Glutamatergic neuron (in vitro differentiated cells): ENCODE measurements at regions not wholly inside any gene's neighbourhood (a gene's known extent, or its start where the extent isn't known, plus 50 kb on each side); places are given as distances from the start of the nearest gene placed in this dataset.
"Not testable (repeated sequence)": the region's sequence is repeated elsewhere in the genome, so short reads cannot be mapped to it uniquely, and the experiment has no call there.

Experiments
- DNase-seq: peaks from one replicate; pipeline ENCODE4 v3.0.0; 2022
- H3K27ac Mint-ChIP-seq: one replicate; pipeline ENCODE4 v1.8.0; 2020; ENCODE audit warnings: mild to moderate bottlenecking, mixed read lengths, inconsistent platforms; ENCODE audit not compliant: unreplicated experiment
- H3K27me3 Mint-ChIP-seq: one replicate; pipeline ENCODE4 v1.8.0; 2020; ENCODE audit warnings: mild to moderate bottlenecking, moderate library complexity, mixed read lengths, inconsistent platforms; ENCODE audit not compliant: unreplicated experiment
- H3K36me3 Mint-ChIP-seq: one replicate; pipeline ENCODE4 v1.8.0; 2020; ENCODE audit warnings: mild to moderate bottlenecking, mixed read lengths, inconsistent platforms; ENCODE audit not compliant: unreplicated experiment
- H3K4me1 Mint-ChIP-seq: one replicate; pipeline ENCODE4 v1.8.0; 2020; ENCODE audit warnings: mild to moderate bottlenecking, low read depth, mixed read lengths, inconsistent platforms; ENCODE audit not compliant: unreplicated experiment
- H3K4me3 Mint-ChIP-seq: one replicate; pipeline ENCODE4 v1.8.0; 2020; ENCODE audit warnings: mild to moderate bottlenecking, mixed read lengths, inconsistent platforms; ENCODE audit not compliant: unreplicated experiment
- H3K9me3 Mint-ChIP-seq: one replicate; pipeline ENCODE4 v1.8.0; 2020; ENCODE audit warnings: mild to moderate bottlenecking, moderate library complexity, mixed read lengths, inconsistent platforms; ENCODE audit not compliant: unreplicated experiment
- TF ChIP-seq, protein P1 (sequence below): fragments of 200-600 bp; sonication (generic); IDR thresholded peaks from one replicate; pipeline ENCODE4 v1.5.0; 2021; ENCODE audit not compliant: partially characterized antibody, unreplicated experiment

DNA sequence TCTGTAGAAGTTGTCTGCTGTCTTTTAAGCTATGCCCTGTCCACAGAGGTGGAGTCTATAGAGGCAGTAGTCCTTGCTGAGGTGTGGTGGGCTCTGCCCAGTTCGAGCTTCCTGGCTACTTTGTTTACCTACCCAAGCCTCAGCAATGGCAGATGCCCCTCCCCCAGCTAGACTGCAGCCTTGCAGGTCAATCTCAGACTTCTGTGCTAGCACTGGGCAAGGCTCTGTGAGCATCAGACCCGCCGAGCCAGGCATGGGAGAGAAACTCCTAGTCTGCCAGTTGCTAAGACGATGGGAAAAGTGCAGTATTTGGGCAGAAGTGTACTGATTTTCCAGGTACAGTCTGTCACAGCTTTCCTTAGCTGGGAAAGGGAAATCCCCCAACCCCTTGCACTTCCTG is 694.1 kb upstream of the CDH6 start:
- Mint-ChIP-seq H3K27me3 (no peaks in the 10 kb centered on the region), H3K4me1 (peaks cover 9% of the 10 kb centered on the region), H3K9me3 (peaks cover 5% of the 10 kb centered on the region), H3K27ac (no peak overlapping the region), H3K36me3 (no peaks in the 10 kb centered on the region), H3K4me3 (no peak overlapping the region)
- TF ChIP-seq, protein P1, sequence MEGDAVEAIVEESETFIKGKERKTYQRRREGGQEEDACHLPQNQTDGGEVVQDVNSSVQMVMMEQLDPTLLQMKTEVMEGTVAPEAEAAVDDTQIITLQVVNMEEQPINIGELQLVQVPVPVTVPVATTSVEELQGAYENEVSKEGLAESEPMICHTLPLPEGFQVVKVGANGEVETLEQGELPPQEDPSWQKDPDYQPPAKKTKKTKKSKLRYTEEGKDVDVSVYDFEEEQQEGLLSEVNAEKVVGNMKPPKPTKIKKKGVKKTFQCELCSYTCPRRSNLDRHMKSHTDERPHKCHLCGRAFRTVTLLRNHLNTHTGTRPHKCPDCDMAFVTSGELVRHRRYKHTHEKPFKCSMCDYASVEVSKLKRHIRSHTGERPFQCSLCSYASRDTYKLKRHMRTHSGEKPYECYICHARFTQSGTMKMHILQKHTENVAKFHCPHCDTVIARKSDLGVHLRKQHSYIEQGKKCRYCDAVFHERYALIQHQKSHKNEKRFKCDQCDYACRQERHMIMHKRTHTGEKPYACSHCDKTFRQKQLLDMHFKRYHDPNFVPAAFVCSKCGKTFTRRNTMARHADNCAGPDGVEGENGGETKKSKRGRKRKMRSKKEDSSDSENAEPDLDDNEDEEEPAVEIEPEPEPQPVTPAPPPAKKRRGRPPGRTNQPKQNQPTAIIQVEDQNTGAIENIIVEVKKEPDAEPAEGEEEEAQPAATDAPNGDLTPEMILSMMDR = no peak
- no peak for DNase-seq

- DNase-seq = no peak
- Mint-ChIP-seq H3K27ac (no peak overlapping the region), H3K4me3 (no peak overlapping the region), H3K36me3 (no peaks in the 10 kb centered on the region), H3K9me3 (peaks cover 5% of the 10 kb centered on the region), H3K4me1 (peaks cover 7% of the 10 kb centered on the region), H3K27me3 (no peaks in the 10 kb centered on the region)
- TF ChIP-seq, protein P1 = no peak
Measured at GRCh38 chr5:30498972-30499371, 694.5 kb upstream of the CDH6 start.

GRCh38 chr5:30498509-30498908 is 695.0 kb upstream of the CDH6 start:
- H3K9me3 Mint-ChIP-seq, DNase-seq, H3K27me3 Mint-ChIP-seq, H3K4me1 Mint-ChIP-seq, H3K36me3 Mint-ChIP-seq, H3K4me3 Mint-ChIP-seq, H3K27ac Mint-ChIP-seq: not testable (repeated sequence)

- not testable (repeated sequence) for H3K9me3 Mint-ChIP-seq, H3K27ac Mint-ChIP-seq, H3K4me1 Mint-ChIP-seq, H3K4me3 Mint-ChIP-seq, H3K36me3 Mint-ChIP-seq, H3K27me3 Mint-ChIP-seq
- DNase-seq = peak; percentile 34
Measured at GRCh38 chr5:30494113-30494512, 699.4 kb upstream of the CDH6 start.

DNA sequence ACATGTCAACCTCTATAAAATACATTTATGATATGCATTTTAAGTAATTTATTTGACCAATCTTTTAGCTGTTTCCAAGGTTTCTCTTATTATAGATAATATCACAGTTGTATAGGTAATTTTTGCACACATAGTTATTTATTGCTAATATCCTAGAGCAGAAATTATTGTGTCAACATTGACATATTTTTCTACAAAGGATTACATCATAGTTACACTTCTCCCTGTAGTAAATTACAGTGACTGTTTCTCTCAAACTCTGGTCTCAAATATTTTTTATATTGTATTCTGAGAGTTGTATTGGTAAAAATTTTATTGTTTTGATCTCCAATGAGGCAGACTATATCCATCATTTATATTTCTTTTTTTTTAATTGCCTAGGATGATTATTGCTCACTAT is 714.4 kb upstream of the CDH6 start:
- TF ChIP-seq, protein P1 = no peak
- no peak for DNase-seq
- H3K4me1 Mint-ChIP-seq = no peaks in the 10 kb centered on the region
- no peak overlapping the region for H3K4me3 Mint-ChIP-seq
- H3K36me3 Mint-ChIP-seq = peaks cover 24% of the 10 kb centered on the region
- H3K9me3 Mint-ChIP-seq = peaks cover 2% of the 10 kb centered on the region
- no peaks in the 10 kb centered on the region for H3K27me3 Mint-ChIP-seq
- H3K27ac Mint-ChIP-seq = no peak overlapping the region

- H3K4me3 Mint-ChIP-seq = no peak overlapping the region
- TF ChIP-seq, protein P1 = no peak
- DNase-seq = no peak
- no peaks in the 10 kb centered on the region for H3K4me1 Mint-ChIP-seq
- peaks cover 2% of the 10 kb centered on the region for H3K9me3 Mint-ChIP-seq
- H3K27ac Mint-ChIP-seq = no peak overlapping the region
- peaks cover 2% of the 10 kb centered on the region for H3K27me3 Mint-ChIP-seq
- H3K36me3 Mint-ChIP-seq = peaks cover 24% of the 10 kb centered on the region
Measured at GRCh38 chr5:30475429-30475828, 718.1 kb upstream of the CDH6 start.
